C4-2B (cell line): ENCODE measurements at regions not wholly inside any gene's neighbourhood (a gene's known extent, or its start where the extent isn't known, plus 50 kb on each side); places are given as distances from the start of the nearest gene placed in this dataset.
A peak's percentile ranks its signal among the peaks of the same experiment; 100 is the strongest.

Source experiments
- H3K27ac ChIP-seq: fragments of 450-650 bp; 2 replicates; pipeline ENCODE4 v1.5.1; 2017
- CTCF ChIP-seq: fragments of 450-650 bp; conservative IDR thresholded peaks from 2 replicates; pipeline ENCODE4 v1.5.1; 2017; ENCODE audit warnings: mild to moderate bottlenecking
- ZFX ChIP-seq: fragments of 450-650 bp; IDR thresholded peaks from 2 replicates; pipeline ENCODE4 v1.6.1; 2017

GRCh38 chr12:88706286-88706685 lies 126.0 kb upstream of the KITLG start:
- no peak for TF ChIP-seq CTCF
- TF ChIP-seq ZFX: no peak
- H3K27ac ChIP-seq: no peak overlapping the region

- H3K27ac ChIP-seq: no peak overlapping the region
- TF ChIP-seq ZFX (no peak), CTCF (no peak)
Measured at GRCh38 chr12:88703790-88704189, 123.5 kb upstream of the KITLG start.

- TF ChIP-seq CTCF (no peak), ZFX (no peak)
- no peak overlapping the region for H3K27ac ChIP-seq
Measured at GRCh38 chr12:88698471-88698870, 118.2 kb upstream of the KITLG start.

- no peak overlapping the region for H3K27ac ChIP-seq
- TF ChIP-seq CTCF (no peak), ZFX (no peak)
Measured at GRCh38 chr12:88693837-88694445, 113.7 kb upstream of the KITLG start.

GRCh38 chr12:88691811-88692210 lies 111.5 kb upstream of the KITLG start:
- H3K27ac ChIP-seq: no peak overlapping the region
- TF ChIP-seq ZFX: no peak

GRCh38 chr12:88684610-88685009 lies 104.3 kb upstream of the KITLG start:
- TF ChIP-seq CTCF: no peak
- no peak for TF ChIP-seq ZFX
- H3K27ac ChIP-seq: peak overlapping the region; percentile 55; the same call in 1 of the 2 replicates

GRCh38 chr12:88684170-88684569 lies 103.9 kb upstream of the KITLG start:
- TF ChIP-seq ZFX: no peak
- no peak for TF ChIP-seq CTCF
- H3K27ac ChIP-seq: peak overlapping the region; percentile 55; the same call in 1 of the 2 replicates

- TF ChIP-seq CTCF (no peak), ZFX (no peak)
- no peak overlapping the region; the same call in 1 of the 2 replicates for H3K27ac ChIP-seq
Measured at GRCh38 chr12:88683628-88684027, 103.4 kb upstream of the KITLG start.
